Esophagus muscularis mucosa (tissue), 3 donors: ENCODE measurements at regions not wholly inside any gene's neighbourhood (a gene's known extent, or its start where the extent isn't known, plus 50 kb on each side); places are given as distances from the start of the nearest gene placed in this dataset.

Experiments
- CTCF ChIP-seq, 3 experiments: fragments of 200-600 bp in 2 of 3; fragments of 450-650 bp in 1 of 3; sonication (generic) in 2 of 3; IDR thresholded peaks; one replicate each; pipeline ENCODE4 v1.5.1; 2017 to 2019; ENCODE audit warnings: antibody characterized with exemption in 3 of 3, mild to moderate bottlenecking in 2 of 3, moderate library complexity in 1 of 3
- EP300 ChIP-seq: sonication (generic); formaldehyde crosslinking; IDR thresholded peaks from one replicate; pipeline ENCODE4 v1.6.1; 2017; ENCODE audit warnings: antibody characterized with exemption

GRCh38 chr15:97077975-97078374, 747.5 kb downstream of the NR2F2 start:
- TF ChIP-seq CTCF (IDR thresholded peaks at IDR 0.05) (no peak), EP300 (no peak)
